GM21825 (cell line): ENCODE measurements at regions not wholly inside any gene's neighbourhood (a gene's known extent, or its start where the extent isn't known, plus 50 kb on each side); places are given as distances from the start of the nearest gene placed in this dataset.
"Not testable (repeated sequence)": the region's sequence is repeated elsewhere in the genome, so short reads cannot be mapped to it uniquely, and the experiment has no call there.

Experiments
- ATAC-seq: cut with Tn5 transposase; IDR thresholded peaks from one replicate; pipeline ENCODE4 v1.9.1; 2021; ENCODE audit warnings: mild to moderate bottlenecking, moderate library complexity; ENCODE audit not compliant: unreplicated experiment

- no peak for ATAC-seq
Measured at GRCh38 chr12:107607464-107608392, 77.9 kb upstream of the PWP1 start.

DNA sequence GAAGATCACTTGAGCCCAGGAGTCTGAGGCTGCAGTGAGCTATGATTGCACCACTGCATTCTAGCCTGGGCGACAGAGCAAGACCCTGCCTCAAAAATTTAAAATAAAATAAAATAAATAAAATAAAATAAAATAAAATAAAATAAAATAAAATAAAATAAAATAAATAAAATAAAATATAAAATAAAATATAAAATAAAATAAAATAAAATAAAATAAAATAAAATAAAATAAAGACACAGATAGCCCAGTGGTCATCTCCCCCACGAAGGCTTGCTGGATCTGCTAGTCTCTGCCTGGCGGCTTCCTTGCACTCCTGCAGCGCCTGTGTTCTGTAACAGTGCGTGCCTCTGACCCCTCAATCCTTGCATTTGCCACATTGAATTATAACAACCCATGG, 76.8 kb upstream of the PWP1 start:
- ATAC-seq, result not testable (repeated sequence)

GRCh38 chr12:107610021-107610859, 75.4 kb upstream of the PWP1 start:
- ATAC-seq, result no peak

DNA sequence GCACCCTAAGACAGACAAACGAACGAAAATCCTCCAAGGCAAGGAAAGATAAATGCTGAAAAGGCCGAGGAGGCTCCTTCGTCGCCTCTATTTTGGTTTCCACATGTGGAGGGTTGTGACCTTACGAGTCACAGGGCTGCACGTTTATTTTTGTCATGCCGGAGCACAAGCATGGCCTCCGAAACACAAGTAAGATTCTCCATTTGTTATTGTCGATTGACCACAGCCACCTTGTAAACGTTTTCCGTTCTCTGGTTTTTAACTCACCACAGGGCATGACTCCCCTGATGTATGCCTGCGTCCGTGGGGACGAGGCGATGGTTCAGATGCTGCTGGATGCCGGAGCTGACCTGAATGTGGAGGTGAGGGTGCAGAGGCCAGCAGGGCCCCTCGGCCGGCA, 73.1 kb upstream of the PWP1 start:
- no peak for ATAC-seq

DNA sequence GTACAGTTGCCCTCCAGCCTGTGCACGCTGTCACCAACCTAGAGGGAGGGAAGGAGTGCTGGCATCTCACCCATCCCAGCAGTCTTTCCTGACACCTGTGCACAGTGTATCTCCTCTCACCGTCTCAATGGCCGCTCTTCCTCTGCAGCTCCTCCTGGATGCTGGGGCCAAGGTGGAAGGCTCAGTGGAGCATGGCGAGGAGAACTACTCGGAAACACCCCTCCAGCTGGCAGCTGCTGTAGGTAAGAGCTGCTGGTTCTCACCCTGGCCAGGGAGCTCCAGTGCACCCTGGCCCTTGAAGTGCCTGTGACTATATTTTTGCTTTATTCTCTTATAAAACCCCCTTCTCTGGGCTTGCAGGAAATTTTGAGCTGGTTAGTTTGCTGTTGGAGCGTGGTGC, 68.7 kb upstream of the PWP1 start:
- ATAC-seq, result no peak

- ATAC-seq, result no peak
Measured at GRCh38 chr12:107618106-107618505, 67.5 kb upstream of the PWP1 start.

DNA sequence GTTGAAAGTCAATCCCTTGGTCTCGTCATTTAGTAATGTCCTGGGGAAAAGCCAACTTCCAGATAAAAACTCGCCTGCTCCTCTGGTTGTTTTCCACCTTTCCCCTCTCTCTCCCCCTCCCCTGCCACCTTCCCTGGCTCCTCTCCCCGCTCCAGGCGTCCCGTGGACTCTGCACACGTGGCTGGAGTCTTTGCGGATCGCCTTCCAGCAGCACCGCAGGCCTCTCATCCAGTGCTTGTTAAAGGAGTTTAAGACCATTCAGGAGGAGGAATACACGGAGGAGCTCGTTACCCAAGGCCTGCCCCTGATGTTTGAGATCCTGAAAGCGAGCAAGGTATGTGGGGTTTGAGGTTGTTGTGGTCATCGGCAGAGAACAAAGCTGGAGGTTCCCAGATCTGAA, 65.8 kb upstream of the PWP1 start:
- no peak for ATAC-seq

GRCh38 chr12:107622001-107622400, 63.6 kb upstream of the PWP1 start:
- ATAC-seq, result no peak

DNA sequence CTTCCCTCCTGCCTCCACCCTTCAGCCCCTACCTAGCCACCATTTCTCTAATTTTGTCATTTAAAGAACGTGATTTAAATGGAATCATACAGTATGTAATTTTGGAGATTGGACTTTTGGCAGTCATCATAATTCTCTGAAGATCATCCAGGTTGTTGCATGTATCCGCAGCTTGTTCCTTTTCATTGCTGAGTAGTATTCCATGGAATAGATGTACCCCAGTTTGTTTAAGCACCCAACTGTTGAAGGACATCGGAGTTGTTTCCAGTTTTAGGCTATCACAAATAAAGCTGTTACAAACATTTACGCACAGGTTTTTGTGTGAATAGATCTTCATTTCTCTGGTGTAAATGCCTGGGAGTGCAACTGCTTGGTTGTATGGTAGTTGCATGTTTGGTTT, 61.1 kb upstream of the PWP1 start:
- no peak for ATAC-seq

DNA sequence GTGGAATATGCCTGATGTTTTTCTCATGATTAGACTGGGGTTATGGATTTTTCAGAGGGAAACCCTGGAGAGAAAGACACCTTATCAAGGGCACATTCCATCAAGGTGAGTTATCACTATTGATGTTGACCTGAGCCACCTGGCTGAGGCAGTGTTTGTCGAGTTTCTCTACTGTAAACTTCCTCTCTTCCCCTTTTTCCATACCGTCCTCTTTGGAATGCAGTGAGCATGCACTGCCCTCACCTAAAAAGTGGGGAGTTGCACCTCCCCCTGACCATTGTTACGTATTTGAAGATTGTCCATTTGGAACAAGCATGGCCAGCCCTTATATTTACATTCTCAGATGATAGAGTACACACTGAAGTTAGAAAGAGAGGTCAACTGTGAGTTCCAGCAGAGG, 53.9 kb upstream of the PWP1 start:
- ATAC-seq, result no peak

DNA sequence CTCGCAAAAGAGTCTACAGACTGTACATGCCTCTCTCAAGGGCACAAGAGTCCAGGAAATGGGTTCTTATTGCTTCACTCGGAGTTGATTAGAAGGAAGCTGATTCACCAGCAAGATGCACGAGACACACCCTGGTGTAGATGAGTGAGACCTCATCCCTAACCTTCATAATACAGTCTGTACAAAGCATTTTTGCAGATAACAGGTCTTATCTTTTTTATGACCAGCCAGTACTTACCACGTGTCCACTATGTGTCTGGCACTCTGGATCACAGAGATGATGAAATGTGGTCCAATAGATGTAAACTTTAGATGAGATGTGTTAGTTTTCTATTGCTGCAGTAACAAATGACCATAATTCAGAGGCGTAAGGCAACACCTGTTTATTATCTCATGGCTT, 53.4 kb upstream of the PWP1 start:
- ATAC-seq, result no peak

GRCh38 chr12:107634530-107634929, 51.1 kb upstream of the PWP1 start:
- no peak for ATAC-seq

DNA sequence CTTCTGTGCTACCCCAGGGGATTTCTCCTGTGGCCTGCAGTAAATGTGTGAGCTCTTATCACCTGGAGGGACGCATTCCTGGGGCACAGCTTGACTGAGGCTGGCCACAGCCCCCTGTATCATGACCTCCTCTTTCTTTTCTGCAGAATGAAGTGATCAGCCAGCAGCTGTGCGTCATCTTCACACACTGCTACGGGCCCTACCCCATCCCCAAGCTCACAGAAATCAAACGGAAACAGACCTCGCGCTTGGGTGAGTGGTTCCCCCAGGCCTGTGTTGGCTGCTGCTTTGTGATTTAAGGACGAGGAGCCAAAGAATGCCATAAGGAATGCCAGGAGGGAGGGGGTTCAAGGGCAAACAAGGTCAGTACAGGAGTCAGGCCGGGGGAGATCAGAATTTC, 50.5 kb upstream of the PWP1 start:
- ATAC-seq, result no peak
